K562 (cell line): ENCODE measurements at regions not wholly inside any gene's neighbourhood (a gene's known extent, or its start where the extent isn't known, plus 50 kb on each side); places are given as distances from the start of the nearest gene placed in this dataset.

Experiments
- ATAC-seq: fragments of 200-7000 bp; cut with Tn5 transposase; 3 replicates; pipeline ENCODE4 v1.9.1; 2020; ENCODE audit warnings: moderate library complexity
- BruUV-seq: library from RNA; stranded (reverse); fragments of 400-500 nt; replicated peaks from 2 replicates; lab custom pipeline; 2021; lab: Mats Ljungman, UMichigan
- CTCF ChIA-PET: fragments of 300-600 bp; formaldehyde crosslinking; extraction: SDS; loops from one replicate; lab custom pipeline; 2021; ENCODE audit warnings: low intra/inter-chr PET ratio; lab: Yijun Ruan, JAX
- POLR2A ChIA-PET: fragments of 300-600, 350-650 bp; sonication (Branson Sonifier 250); formaldehyde crosslinking; extraction: SDS; loops from one replicate; lab custom pipeline; 2021; ENCODE audit warnings: antibody characterized with exemption, inconsistent platforms; lab: Yijun Ruan, JAX
- DNase-seq, 4 experiments: peaks; one replicate each; pipeline versions ENCODE4 v3.0.0 to v3.0.0-alpha.2; 2011 to 2018; ENCODE audit warnings: low spot score in 3 of 4, mixed read lengths in 3 of 4; ENCODE audit errors: extremely low read depth in 1 of 4
- FAIRE-seq: peaks from 2 replicates; lab custom pipeline; 2011; peaks lifted over from hg19 to GRCh38; lab: Jason Lieb, UNC
- H2AFZ ChIP-seq: 2 replicates; pipeline ENCODE4 v1.6.0; 2011; ENCODE audit warnings: low read depth, low read length, control low read depth, inconsistent platforms
- H3K27ac ChIP-seq: fragments of 200-600 bp; 3 replicates; pipeline ENCODE4 v1.8.0; 2011; ENCODE audit warnings: low read depth, mild to moderate bottlenecking, control low read depth, inconsistent platforms, low read length, moderate library complexity, mixed read lengths; ENCODE audit errors: extremely low read depth
- H3K27me3 ChIP-seq, 2 experiments: fragments of 300-600 bp in 1 of 2; 2 replicates in 1 of 2; 3 replicates in 1 of 2; pipeline versions ENCODE4 v1.6.0 to v1.8.0; 2011; ENCODE audit warnings: inconsistent platforms in 2 of 2, low read length in 2 of 2, mild to moderate bottlenecking in 1 of 2, mixed read lengths in 1 of 2, moderate library complexity in 1 of 2; ENCODE audit not compliant: control insufficient read depth in 2 of 2, insufficient read depth in 2 of 2
- H3K36me3 ChIP-seq: fragments of 300-600 bp; 3 replicates; pipeline ENCODE4 v1.8.0; 2011; ENCODE audit warnings: mild to moderate bottlenecking, low read length, inconsistent platforms; ENCODE audit not compliant: control insufficient read depth, insufficient read depth
- H3K4me1 ChIP-seq, 2 experiments: fragments of 200-600 bp in 1 of 2; replicated peaks in 1 of 2; 2 replicates in 1 of 2; 3 replicates in 1 of 2; pipeline versions ENCODE4 v1.5.1 to v1.8.0; 2011; ENCODE audit warnings: inconsistent platforms in 2 of 2, low read length in 2 of 2, mild to moderate bottlenecking in 1 of 2, mixed read lengths in 1 of 2, moderate library complexity in 1 of 2; ENCODE audit not compliant: control insufficient read depth in 2 of 2, insufficient read depth in 2 of 2
- H3K4me2 ChIP-seq: 2 replicates; pipeline ENCODE4 v1.6.1; 2011; ENCODE audit warnings: low read length, control low read depth, inconsistent platforms, mixed read lengths; ENCODE audit not compliant: insufficient read depth
- H3K4me3 ChIP-seq: fragments of 200-600 bp; sonication (generic), shearing (Covaris generic); 2 replicates; pipeline ENCODE4 v1.5.1; 2016; ENCODE audit warnings: control low read depth, inconsistent platforms
- H3K79me2 ChIP-seq: fragments of 200-600 bp; 3 replicates; pipeline ENCODE4 v1.8.0; 2011; ENCODE audit warnings: low read length, inconsistent platforms; ENCODE audit not compliant: control insufficient read depth, insufficient read depth
- H3K9ac ChIP-seq, 2 experiments: 2 replicates each; pipeline versions ENCODE4 v1.6.0 to v1.6.1; 2011; ENCODE audit warnings: low read depth in 2 of 2, low read length in 2 of 2, control low read depth in 1 of 2, inconsistent platforms in 1 of 2, mild to moderate bottlenecking in 1 of 2, mixed read lengths in 1 of 2; ENCODE audit not compliant: insufficient read depth in 1 of 2
- H3K9me1 ChIP-seq: one replicate; pipeline ENCODE4 v1.6.0; 2011; ENCODE audit warnings: inconsistent platforms, mild to moderate bottlenecking, low read length, moderate library complexity; ENCODE audit not compliant: control insufficient read depth, insufficient read depth
- H3K9me3 ChIP-seq: replicated peaks from 2 replicates; pipeline ENCODE4 v1.5.1; 2011; ENCODE audit warnings: low read depth, low read length, inconsistent platforms; ENCODE audit not compliant: control insufficient read depth, insufficient read depth
- H4K20me1 ChIP-seq: replicated peaks from 2 replicates; pipeline ENCODE4 v1.6.1; 2011; ENCODE audit warnings: low read length, inconsistent platforms, mixed read lengths; ENCODE audit not compliant: control insufficient read depth, insufficient read depth
- HNRNPK ChIP-seq: fragments of 200-400 bp; formaldehyde crosslinking; IDR thresholded peaks from one replicate; pipeline ENCODE4 v1.6.1; 2018; ENCODE audit warnings: mild to moderate bottlenecking, low read depth, low read length; ENCODE audit not compliant: poor library complexity, severe bottlenecking
- MXI1 ChIP-seq: IDR thresholded peaks from 2 replicates; pipeline ENCODE4 v1.6.1; 2011; ENCODE audit warnings: low read depth, mild to moderate bottlenecking, improper control_type of control experiment, low read length
- PHF8 ChIP-seq: fragments of 200-600 bp; sonication (generic); IDR thresholded peaks from 2 replicates; pipeline ENCODE4 v1.6.1; 2012; ENCODE audit warnings: mixed run types, mild to moderate bottlenecking, inconsistent platforms, low read length, moderate library complexity, borderline replicate concordance
- RBM25 ChIP-seq: fragments of 200-400 bp; formaldehyde crosslinking; IDR thresholded peaks from 2 replicates; pipeline ENCODE4 v1.6.1; 2018; ENCODE audit warnings: low read length, low read depth, moderate library complexity; ENCODE audit not compliant: severe bottlenecking
- RNF2 ChIP-seq: sonication (generic); IDR thresholded peaks from 2 replicates; pipeline ENCODE4 v1.6.1; 2016
- RUNX1 ChIP-seq: sonication (generic); IDR thresholded peaks from 2 replicates; pipeline ENCODE4 v1.6.1; 2016; ENCODE audit warnings: antibody characterized with exemption, low read depth
- ZNF146 ChIP-seq: IDR thresholded peaks from one replicate; pipeline ENCODE4 v1.6.1; 2018; ENCODE audit warnings: missing compliant biosample characterization; ENCODE audit not compliant: unreplicated experiment
- ZNF24 ChIP-seq: fragments of 450-650 bp; IDR thresholded peaks from 2 replicates; pipeline ENCODE4 v1.6.1; 2016
- ZNF583 ChIP-seq: fragments of 250-450 bp; sonication (Bioruptor Pico); IDR thresholded peaks from 2 replicates; pipeline ENCODE4 v1.4.0; 2020
- ZNF76 ChIP-seq: fragments of 250-450 bp; sonication (Bioruptor Pico); IDR thresholded peaks from 2 replicates; pipeline ENCODE4 v1.4.0; 2020; ENCODE audit warnings: mild to moderate bottlenecking, moderate library complexity, borderline replicate concordance
- WGBS: fragments of 100-300 bp; shearing (Covaris generic); methylation state at CpG from one replicate; pipeline ENCODE4 v1.1.6; 2016; ENCODE audit warnings: low coverage, mixed read lengths; ENCODE audit not compliant: insufficient coverage; ENCODE audit errors: missing lambda C conversion rate; 5-methylcytosine and 5-hydroxymethylcytosine counted together
- in situ Hi-C: fragments of 300-500 bp; cut with MboI; formaldehyde crosslinking; loops from 4 replicates; pipeline ENCODE4 v1.15.0; 2018; ENCODE audit warnings: inconsistent platforms, mixed read lengths
- intact Hi-C: fragments of 100-400 bp; cut with micrococcal nuclease; formaldehyde crosslinking; loops from 2 replicates; pipeline ENCODE4 v1.14.2; 2022
- TF ChIP-seq, protein P1 (sequence below), 3 experiments: fragments of 200-800 bp in 1 of 3; fragments of 250-450 bp in 1 of 3; fragments of 450-650 bp in 1 of 3; sonication (Bioruptor Pico) in 1 of 3; sonication (Bioruptor generic) in 1 of 3; formaldehyde crosslinking in 1 of 3; IDR thresholded peaks; 2 replicates each; pipeline versions ENCODE4 v1.6.1 to v1.8.0; 2016 to 2022; ENCODE audit warnings: mild to moderate bottlenecking in 2 of 3, missing genetic modification characterization in 2 of 3, missing compliant biosample characterization in 1 of 3, moderate library complexity in 1 of 3

DNA sequence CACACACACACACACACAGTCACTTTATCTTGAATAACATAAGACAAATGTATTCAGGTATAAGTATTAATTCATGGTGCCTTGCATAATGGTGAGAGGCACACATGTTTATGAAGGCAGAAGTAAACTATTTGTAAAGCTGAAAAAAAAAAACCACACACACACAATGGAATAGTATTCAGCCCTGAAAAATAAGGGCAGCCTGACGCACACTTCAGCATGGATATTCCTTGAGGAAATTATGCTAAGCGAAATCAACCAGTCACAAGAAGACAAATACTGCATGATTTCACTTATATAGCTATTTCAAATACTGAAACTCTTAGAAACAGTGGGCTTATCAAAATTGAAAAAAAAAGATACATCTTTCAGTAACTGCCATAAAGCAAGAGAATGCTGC, 200.2 kb upstream of the RBFOX1 start:
- no peaks in the 10 kb centered on the region for H3K79me2 ChIP-seq
- ATAC-seq (no peak), DNase-seq (no peak), FAIRE-seq (no peak)
- H3K4me1 ChIP-seq, result no peaks in the 10 kb centered on the region
- no peak overlapping the region for H2AFZ ChIP-seq
- H3K27ac ChIP-seq, result no peak overlapping the region
- 0% methylated on average over 2 of the region's 2 CpGs for WGBS
- H3K27me3 ChIP-seq, result peaks cover 0 to 3% of the 10 kb centered on the region in 2 experiments; a peak in 1 of 5 replicates
- no peaks in the 10 kb centered on the region for H3K9me1 ChIP-seq
- H3K36me3 ChIP-seq, result no peaks in the 10 kb centered on the region
- no peaks in the 10 kb centered on the region for H3K9me3 ChIP-seq
- ChIA-PET CTCF (no interaction called here), POLR2A (no interaction called here)
- H4K20me1 ChIP-seq, result no peaks in the 10 kb centered on the region
- no peak overlapping the region for H3K4me3 ChIP-seq
- no TSS peak for BruUV-seq
- H3K4me2 ChIP-seq, result no peak overlapping the region
- in situ Hi-C loops, result loop anchor here (10.0 kb wide), 1 partner anchor 1922 kb away; no protein-coding TSS in a partner anchor
- no peak for TF ChIP-seq RUNX1
- no peak for TF ChIP-seq ZNF76
- peak; percentile 61 for TF ChIP-seq RBM25
- TF ChIP-seq MXI1, result no peak
- TF ChIP-seq ZNF146 (CRISPR knock-in tag), result peak; percentile 75
- TF ChIP-seq, all 486 proteins: peak for 2
- intact Hi-C loops, result no loop called here
- no peak overlapping the region for H3K9ac ChIP-seq

DNA sequence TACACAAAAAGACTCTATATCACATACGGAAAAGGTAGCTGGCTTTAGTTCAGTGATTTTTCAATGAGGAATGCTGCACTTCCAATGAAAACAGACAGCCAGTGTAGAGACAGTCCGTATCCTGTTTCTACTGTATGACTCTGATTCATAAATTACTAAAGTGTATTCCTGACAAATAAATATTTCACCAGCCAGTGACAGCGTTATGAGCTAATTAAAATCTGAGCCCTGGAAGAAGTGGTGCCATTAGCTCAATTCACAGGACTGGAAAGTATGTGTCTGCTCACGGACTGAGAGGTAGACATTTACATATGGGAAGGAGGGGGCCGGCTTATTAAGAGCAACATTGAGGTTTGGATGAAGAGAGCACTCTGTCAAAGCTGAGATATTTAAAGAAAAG, 207.9 kb upstream of the RBFOX1 start:
- 0% methylated on average over 5 of the region's 5 CpGs for WGBS
- TF ChIP-seq RNF2 (no peak), HNRNPK (no peak), ZNF583 (CRISPR knock-in tag) (no peak), ZNF146 (CRISPR knock-in tag) (no peak), PHF8 (no peak), ZNF24 (no peak)
- TF ChIP-seq, protein P1, sequence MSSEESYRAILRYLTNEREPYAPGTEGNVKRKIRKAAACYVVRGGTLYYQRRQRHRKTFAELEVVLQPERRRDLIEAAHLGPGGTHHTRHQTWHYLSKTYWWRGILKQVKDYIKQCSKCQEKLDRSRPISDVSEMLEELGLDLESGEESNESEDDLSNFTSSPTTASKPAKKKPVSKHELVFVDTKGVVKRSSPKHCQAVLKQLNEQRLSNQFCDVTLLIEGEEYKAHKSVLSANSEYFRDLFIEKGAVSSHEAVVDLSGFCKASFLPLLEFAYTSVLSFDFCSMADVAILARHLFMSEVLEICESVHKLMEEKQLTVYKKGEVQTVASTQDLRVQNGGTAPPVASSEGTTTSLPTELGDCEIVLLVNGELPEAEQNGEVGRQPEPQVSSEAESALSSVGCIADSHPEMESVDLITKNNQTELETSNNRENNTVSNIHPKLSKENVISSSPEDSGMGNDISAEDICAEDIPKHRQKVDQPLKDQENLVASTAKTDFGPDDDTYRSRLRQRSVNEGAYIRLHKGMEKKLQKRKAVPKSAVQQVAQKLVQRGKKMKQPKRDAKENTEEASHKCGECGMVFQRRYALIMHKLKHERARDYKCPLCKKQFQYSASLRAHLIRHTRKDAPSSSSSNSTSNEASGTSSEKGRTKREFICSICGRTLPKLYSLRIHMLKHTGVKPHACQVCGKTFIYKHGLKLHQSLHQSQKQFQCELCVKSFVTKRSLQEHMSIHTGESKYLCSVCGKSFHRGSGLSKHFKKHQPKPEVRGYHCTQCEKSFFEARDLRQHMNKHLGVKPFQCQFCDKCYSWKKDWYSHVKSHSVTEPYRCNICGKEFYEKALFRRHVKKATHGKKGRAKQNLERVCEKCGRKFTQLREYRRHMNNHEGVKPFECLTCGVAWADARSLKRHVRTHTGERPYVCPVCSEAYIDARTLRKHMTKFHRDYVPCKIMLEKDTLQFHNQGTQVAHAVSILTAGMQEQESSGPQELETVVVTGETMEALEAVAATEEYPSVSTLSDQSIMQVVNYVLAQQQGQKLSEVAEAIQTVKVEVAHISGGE (CRISPR knock-in tag; IDR thresholded peaks at IDR 0.05), result no peak

More for the DNA sequence above, 207.9 kb upstream of the RBFOX1 start:
- no peak overlapping the region for H2AFZ ChIP-seq
- H3K27me3 ChIP-seq, result no peaks in the 10 kb centered on the region
- no peak overlapping the region for H3K27ac ChIP-seq
- no peak overlapping the region for H3K4me2 ChIP-seq
- no peaks in the 10 kb centered on the region for H3K9me3 ChIP-seq
- no peaks in the 10 kb centered on the region for H3K9me1 ChIP-seq
- FAIRE-seq (no peak), ATAC-seq (no peak), DNase-seq (no peak)
- in situ Hi-C loops (no loop called here), intact Hi-C loops (no loop called here)
- CTCF ChIA-PET, result no interaction called here
- no peak overlapping the region for H3K4me3 ChIP-seq
- BruUV-seq, result no TSS peak
- H3K36me3 ChIP-seq, result no peaks in the 10 kb centered on the region
- POLR2A ChIA-PET, result no interaction called here
- no peak overlapping the region for H3K9ac ChIP-seq
- no peaks in the 10 kb centered on the region for H4K20me1 ChIP-seq
- no peaks in the 10 kb centered on the region for H3K4me1 ChIP-seq
- no peaks in the 10 kb centered on the region for H3K79me2 ChIP-seq
